Transverse colon (tissue), 4 donors: ENCODE measurements at regions not wholly inside any gene's neighbourhood (a gene's known extent, or its start where the extent isn't known, plus 50 kb on each side); places are given as distances from the start of the nearest gene placed in this dataset.

Source experiments
- POLR2AphosphoS5 ChIP-seq, 3 donors: sonication (generic); formaldehyde crosslinking; IDR thresholded peaks; one replicate each; pipeline ENCODE4 v1.6.1; 2016; ENCODE audit warnings: antibody characterized with exemption in 3 of 3
- TF ChIP-seq, protein P1 (sequence below), 5 experiments: fragments of 200-600 bp in 3 of 5; fragments of 450-650 bp in 2 of 5; sonication (generic) in 3 of 5; IDR thresholded peaks; 1 replicate in 2 of 5; 2 replicates in 3 of 5; pipeline ENCODE4 v1.5.1; 2016 to 2017; ENCODE audit warnings: antibody characterized with exemption in 5 of 5, inconsistent platforms in 3 of 5, mild to moderate bottlenecking in 2 of 5, moderate library complexity in 1 of 5

DNA sequence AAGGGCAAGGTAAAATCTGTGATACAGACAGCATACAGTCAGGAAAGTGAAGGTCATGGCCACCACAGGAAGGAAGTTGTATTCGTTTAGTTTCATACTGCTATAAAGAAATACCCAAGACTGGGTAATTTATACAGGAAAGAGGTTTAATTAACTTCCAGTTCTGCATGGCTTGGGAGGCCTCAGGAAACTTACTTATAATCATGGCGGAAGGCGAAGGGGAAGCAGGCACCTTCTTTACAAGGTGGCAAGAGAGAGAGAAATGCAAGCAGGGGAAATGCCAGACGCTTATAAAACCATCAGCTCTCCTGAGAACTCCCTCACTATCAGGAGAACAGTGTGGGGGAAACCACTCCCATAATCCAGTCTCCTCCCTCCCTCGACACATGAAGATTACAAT lies 353.7 kb upstream of the SEMA6D start:
- TF ChIP-seq, protein P1, sequence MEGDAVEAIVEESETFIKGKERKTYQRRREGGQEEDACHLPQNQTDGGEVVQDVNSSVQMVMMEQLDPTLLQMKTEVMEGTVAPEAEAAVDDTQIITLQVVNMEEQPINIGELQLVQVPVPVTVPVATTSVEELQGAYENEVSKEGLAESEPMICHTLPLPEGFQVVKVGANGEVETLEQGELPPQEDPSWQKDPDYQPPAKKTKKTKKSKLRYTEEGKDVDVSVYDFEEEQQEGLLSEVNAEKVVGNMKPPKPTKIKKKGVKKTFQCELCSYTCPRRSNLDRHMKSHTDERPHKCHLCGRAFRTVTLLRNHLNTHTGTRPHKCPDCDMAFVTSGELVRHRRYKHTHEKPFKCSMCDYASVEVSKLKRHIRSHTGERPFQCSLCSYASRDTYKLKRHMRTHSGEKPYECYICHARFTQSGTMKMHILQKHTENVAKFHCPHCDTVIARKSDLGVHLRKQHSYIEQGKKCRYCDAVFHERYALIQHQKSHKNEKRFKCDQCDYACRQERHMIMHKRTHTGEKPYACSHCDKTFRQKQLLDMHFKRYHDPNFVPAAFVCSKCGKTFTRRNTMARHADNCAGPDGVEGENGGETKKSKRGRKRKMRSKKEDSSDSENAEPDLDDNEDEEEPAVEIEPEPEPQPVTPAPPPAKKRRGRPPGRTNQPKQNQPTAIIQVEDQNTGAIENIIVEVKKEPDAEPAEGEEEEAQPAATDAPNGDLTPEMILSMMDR (IDR thresholded peaks at IDR 0.05) = no peak
- no peak for TF ChIP-seq POLR2AphosphoS5 (IDR thresholded peaks at IDR 0.05)
